Coronary artery (tissue), 2 donors: ENCODE measurements at regions not wholly inside any gene's neighbourhood (a gene's known extent, or its start where the extent isn't known, plus 50 kb on each side); places are given as distances from the start of the nearest gene placed in this dataset.

Source experiments
- DNase-seq: peaks from one replicate; pipeline ENCODE4 v3.0.0-alpha.2; 2017; ENCODE audit warnings: low spot score
- H3K27ac ChIP-seq, 2 donors: fragments of 200-600 bp; sonication (generic); one replicate each; pipeline ENCODE4 v1.5.1; 2016 to 2019
- H3K4me3 ChIP-seq: fragments of 200-600 bp; sonication (generic); 2 replicates; pipeline ENCODE4 v1.5.1; 2016; ENCODE audit warnings: mild to moderate bottlenecking, moderate library complexity
- TF ChIP-seq, protein P1 (sequence below): fragments of 200-600 bp; sonication (generic); IDR thresholded peaks from one replicate; pipeline ENCODE4 v1.5.1; 2019; ENCODE audit warnings: antibody characterized with exemption

DNA sequence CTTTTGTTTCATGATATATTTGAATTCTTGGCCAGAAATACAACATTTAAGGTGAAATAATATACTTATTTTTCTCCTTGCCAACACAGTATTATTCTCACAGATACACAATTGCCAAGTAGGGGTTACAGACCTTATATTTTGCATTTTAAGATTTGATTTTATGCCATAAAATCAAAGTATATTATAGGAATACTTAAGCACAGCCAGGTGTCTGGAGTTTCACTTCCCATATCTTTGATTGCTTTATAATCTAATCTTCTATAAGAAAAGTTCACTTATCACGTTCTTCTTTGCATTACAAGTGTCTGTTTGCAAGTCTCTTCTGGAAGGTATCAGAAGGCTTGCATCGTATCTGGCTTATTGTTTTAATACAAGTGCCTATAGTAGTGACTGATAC lies 327.7 kb upstream of the MANEA start:
- H3K27ac ChIP-seq: no peak overlapping the region
- TF ChIP-seq, protein P1, sequence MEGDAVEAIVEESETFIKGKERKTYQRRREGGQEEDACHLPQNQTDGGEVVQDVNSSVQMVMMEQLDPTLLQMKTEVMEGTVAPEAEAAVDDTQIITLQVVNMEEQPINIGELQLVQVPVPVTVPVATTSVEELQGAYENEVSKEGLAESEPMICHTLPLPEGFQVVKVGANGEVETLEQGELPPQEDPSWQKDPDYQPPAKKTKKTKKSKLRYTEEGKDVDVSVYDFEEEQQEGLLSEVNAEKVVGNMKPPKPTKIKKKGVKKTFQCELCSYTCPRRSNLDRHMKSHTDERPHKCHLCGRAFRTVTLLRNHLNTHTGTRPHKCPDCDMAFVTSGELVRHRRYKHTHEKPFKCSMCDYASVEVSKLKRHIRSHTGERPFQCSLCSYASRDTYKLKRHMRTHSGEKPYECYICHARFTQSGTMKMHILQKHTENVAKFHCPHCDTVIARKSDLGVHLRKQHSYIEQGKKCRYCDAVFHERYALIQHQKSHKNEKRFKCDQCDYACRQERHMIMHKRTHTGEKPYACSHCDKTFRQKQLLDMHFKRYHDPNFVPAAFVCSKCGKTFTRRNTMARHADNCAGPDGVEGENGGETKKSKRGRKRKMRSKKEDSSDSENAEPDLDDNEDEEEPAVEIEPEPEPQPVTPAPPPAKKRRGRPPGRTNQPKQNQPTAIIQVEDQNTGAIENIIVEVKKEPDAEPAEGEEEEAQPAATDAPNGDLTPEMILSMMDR: no peak
- DNase-seq: no peak
- H3K4me3 ChIP-seq: no peak overlapping the region

GRCh38 chr6:95263840-95264239 lies 313.5 kb upstream of the MANEA start:
- no peak for DNase-seq
- H3K27ac ChIP-seq: no peak overlapping the region
- no peak overlapping the region for H3K4me3 ChIP-seq
- TF ChIP-seq, protein P1: no peak

GRCh38 chr6:95266537-95267258 lies 310.6 kb upstream of the MANEA start:
- no peak for DNase-seq
- Histone ChIP-seq H3K27ac (no peak overlapping the region), H3K4me3 (no peak overlapping the region)
- TF ChIP-seq, protein P1: no peak

DNA sequence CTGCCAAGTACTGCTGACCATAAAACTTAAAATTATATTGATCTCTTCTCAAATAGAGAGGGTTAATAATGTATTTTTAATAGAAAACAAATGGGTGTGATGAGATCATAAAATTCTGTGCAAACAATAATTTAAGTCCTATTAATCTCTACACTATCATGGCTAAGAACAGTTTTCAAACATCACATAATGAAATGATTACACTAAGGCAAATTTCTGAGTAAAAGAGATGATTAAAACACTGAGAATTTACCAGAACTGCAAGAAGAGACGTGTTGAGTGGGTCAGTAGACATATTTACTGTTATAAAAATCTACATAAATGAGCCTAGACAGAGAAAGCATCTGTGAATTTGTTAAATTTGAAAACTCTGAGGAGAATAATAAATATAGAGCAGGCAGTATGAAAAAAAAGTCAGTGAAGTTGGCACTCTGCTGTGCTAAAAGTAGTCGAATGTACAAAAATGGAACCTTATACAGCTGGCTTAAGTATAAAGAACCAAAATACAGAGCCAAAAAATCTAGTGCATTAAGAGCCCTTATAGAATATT lies 302.6 kb upstream of the MANEA start:
- H3K27ac ChIP-seq: no peak overlapping the region
- DNase-seq: no peak
- TF ChIP-seq, protein P1: no peak
- H3K4me3 ChIP-seq: no peak overlapping the region

- Histone ChIP-seq H3K27ac (no peak overlapping the region), H3K4me3 (no peak overlapping the region)
- DNase-seq: no peak
- TF ChIP-seq, protein P1: no peak
Observed at GRCh38 chr6:95279616-95280015, 297.7 kb upstream of the MANEA start.

DNA sequence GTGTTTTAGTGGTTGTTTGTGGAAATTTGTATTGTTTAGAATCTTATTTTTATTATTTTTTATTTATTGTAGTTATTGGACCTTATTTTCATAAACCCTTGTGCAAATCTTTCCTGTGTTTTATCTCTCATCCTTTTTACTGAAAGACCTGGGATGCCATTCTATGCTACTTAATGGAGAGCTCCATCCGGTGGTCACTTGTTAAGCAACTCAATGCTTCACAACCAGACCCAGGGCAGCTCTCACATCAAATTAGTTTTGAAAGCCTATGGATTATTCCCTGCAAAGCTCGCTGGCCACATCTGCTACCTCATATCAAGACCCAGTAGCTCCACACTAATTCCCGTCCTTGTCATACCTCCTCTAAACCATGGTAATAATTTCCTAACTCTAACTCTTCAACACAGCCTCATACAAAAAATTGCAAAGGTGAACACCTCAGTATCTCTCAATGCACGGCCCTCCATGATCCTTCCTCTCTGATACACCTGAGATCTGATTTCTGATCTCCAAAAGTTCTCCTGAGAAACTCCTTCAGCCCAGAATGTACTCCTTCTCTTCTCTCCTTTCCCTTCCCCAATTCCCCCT lies 296.6 kb upstream of the MANEA start:
- Histone ChIP-seq H3K27ac (no peak overlapping the region), H3K4me3 (no peak overlapping the region)
- DNase-seq: no peak
- TF ChIP-seq, protein P1: no peak

- Histone ChIP-seq H3K4me3 (no peak overlapping the region), H3K27ac (no peak overlapping the region)
- DNase-seq: no peak
- TF ChIP-seq, protein P1: no peak
Observed at GRCh38 chr6:95285881-95286280, 291.5 kb upstream of the MANEA start.
